GM12878 (cell line): ENCODE measurements at regions not wholly inside any gene's neighbourhood (a gene's known extent, or its start where the extent isn't known, plus 50 kb on each side); places are given as distances from the start of the nearest gene placed in this dataset.

Experiments used
- ATAC-seq: fragments of 200-7000 bp; cut with Tn5 transposase; 3 replicates; pipeline ENCODE4 v1.9.1; 2020; ENCODE audit warnings: mild to moderate bottlenecking, moderate library complexity
- BruUV-seq: library from RNA; stranded (reverse); fragments of 400-500 nt; replicated peaks from 2 replicates; lab custom pipeline; 2021; lab: Mats Ljungman, UMichigan
- CTCF ChIA-PET: fragments of 300-600 bp; sonication (Branson Sonifier 250); formaldehyde crosslinking; extraction: SDS; loops from one replicate; lab custom pipeline; 2021; ENCODE audit warnings: inconsistent platforms; lab: Yijun Ruan, JAX
- POLR2A ChIA-PET: fragments of 350-600 bp; formaldehyde crosslinking; extraction: SDS; loops from one replicate; lab custom pipeline; 2021; ENCODE audit warnings: inconsistent platforms; lab: Charles Lee
- RAD21 ChIA-PET: fragments of 300-600 bp; sonication (Branson Sonifier 250); formaldehyde crosslinking; loops from one replicate; lab custom pipeline; 2023; ENCODE audit warnings: antibody characterized with exemption; ENCODE audit not compliant: unreplicated experiment; lab: Charles Lee
- SMC1A ChIA-PET: fragments of 300-600 bp; sonication (Branson Sonifier 250); formaldehyde crosslinking; loops from one replicate; lab custom pipeline; 2023; ENCODE audit not compliant: unreplicated experiment, uncharacterized antibody; lab: Charles Lee
- DNase-seq: peaks from one replicate; pipeline ENCODE4 v3.0.0-alpha.2; 2011; ENCODE audit warnings: low read depth, low spot score
- FAIRE-seq: peaks from 3 replicates; lab custom pipeline; 2011; peaks lifted over from hg19 to GRCh38; lab: Jason Lieb, UNC
- H2AFZ ChIP-seq: 2 replicates; pipeline ENCODE4 v1.6.0; 2011; ENCODE audit warnings: low read depth, low read length, control low read depth; ENCODE audit not compliant: control insufficient read depth
- H3K27ac ChIP-seq: 2 replicates; pipeline ENCODE4 v1.5.1; 2011; ENCODE audit warnings: control low read depth; ENCODE audit not compliant: control insufficient read depth, insufficient read depth
- H3K27me3 ChIP-seq, 2 experiments: replicated peaks in 1 of 2; 2 replicates each; pipeline versions ENCODE4 v1.6.0 to v1.6.1; 2011; ENCODE audit warnings: low read length in 1 of 2; ENCODE audit not compliant: control insufficient read depth in 2 of 2, insufficient read depth in 2 of 2
- H3K36me3 ChIP-seq, 2 experiments: 2 replicates each; pipeline ENCODE4 v1.5.1; 2011; ENCODE audit warnings: low read length in 1 of 2; ENCODE audit not compliant: control insufficient read depth in 2 of 2, insufficient read depth in 2 of 2
- H3K4me1 ChIP-seq: 2 replicates; pipeline ENCODE4 v1.6.1; 2011; ENCODE audit warnings: mild to moderate bottlenecking, low read length, moderate library complexity, mixed read lengths; ENCODE audit not compliant: control insufficient read depth, insufficient read depth
- H3K4me2 ChIP-seq: 2 replicates; pipeline ENCODE4 v1.6.0; 2011; ENCODE audit warnings: control low read depth; ENCODE audit not compliant: control insufficient read depth, insufficient read depth
- H3K4me3 ChIP-seq: fragments of 200-600 bp; sonication (generic); 2 replicates; pipeline ENCODE4 v1.5.1; 2016
- H3K79me2 ChIP-seq: 2 replicates; pipeline ENCODE4 v1.6.0; 2011; ENCODE audit warnings: low read length; ENCODE audit not compliant: control insufficient read depth, insufficient read depth
- H3K9ac ChIP-seq: 2 replicates; pipeline ENCODE4 v1.8.0; 2011; ENCODE audit warnings: low read length, control low read depth, mixed read lengths; ENCODE audit not compliant: control insufficient read depth, insufficient read depth
- H3K9me3 ChIP-seq: replicated peaks from 3 replicates; pipeline ENCODE4 v1.5.1; 2011; ENCODE audit warnings: mild to moderate bottlenecking, low read length; ENCODE audit not compliant: control insufficient read depth, insufficient read depth
- H4K20me1 ChIP-seq: 2 replicates; pipeline ENCODE4 v1.6.0; 2011; ENCODE audit not compliant: control insufficient read depth, insufficient read depth
- CREB1 ChIP-seq: IDR thresholded peaks from 2 replicates; pipeline ENCODE4 v1.6.1; 2012; ENCODE audit warnings: low read depth, mild to moderate bottlenecking, inconsistent platforms
- DPF2 ChIP-seq: fragments of 450-650 bp; IDR thresholded peaks from 2 replicates; pipeline ENCODE4 v1.6.1; 2017; ENCODE audit warnings: mild to moderate bottlenecking
- HDGF ChIP-seq: fragments of 450-650 bp; IDR thresholded peaks from 2 replicates; pipeline ENCODE4 v1.6.1; 2016; ENCODE audit warnings: antibody characterized with exemption
- IKZF2 ChIP-seq, 2 experiments: fragments of 450-650 bp; IDR thresholded peaks; 2 replicates each; pipeline ENCODE4 v1.6.1; 2017; ENCODE audit warnings: mild to moderate bottlenecking in 2 of 2, moderate library complexity in 2 of 2
- KAT2A ChIP-seq: conservative IDR thresholded peaks from 2 replicates; pipeline ENCODE4 v1.6.1; 2011; ENCODE audit warnings: low read depth, low read length; ENCODE audit not compliant: control insufficient read depth
- POLR2A ChIP-seq: IDR thresholded peaks from 2 replicates; pipeline ENCODE4 v1.6.1; 2011; ENCODE audit warnings: low read depth, mild to moderate bottlenecking, low read length
- RB1 ChIP-seq: fragments of 450-650 bp; formaldehyde crosslinking; IDR thresholded peaks from 2 replicates; pipeline ENCODE4 v1.6.1; 2017; ENCODE audit warnings: mild to moderate bottlenecking, borderline replicate concordance
- SUPT20H ChIP-seq: IDR thresholded peaks from 2 replicates; pipeline ENCODE4 v1.6.1; 2011; ENCODE audit warnings: low read depth, mild to moderate bottlenecking, low read length, moderate library complexity, borderline replicate concordance; ENCODE audit not compliant: control insufficient read depth
- WGBS: methylation state at CpG from one replicate; pipeline ENCODE4 v1.1.6; 2016; ENCODE audit warnings: low lambda C conversion rate; ENCODE audit not compliant: insufficient replicate concordance, insufficient coverage; ENCODE audit errors: missing lambda C conversion rate; 5-methylcytosine and 5-hydroxymethylcytosine counted together
- in situ Hi-C: fragments of 300-500 bp; cut with MboI; formaldehyde crosslinking; loops from 9 replicates; pipeline ENCODE4 v1.14.3; 2018; ENCODE audit warnings: mixed read lengths
- intact Hi-C: fragments of 100-400 bp; cut with micrococcal nuclease; formaldehyde crosslinking; loops from one replicate; pipeline ENCODE4 v1.14.2; 2022; ENCODE audit not compliant: unreplicated experiment
- TF ChIP-seq, protein P1 (sequence below): fragments of 450-650 bp; IDR thresholded peaks from 2 replicates; pipeline ENCODE4 v1.6.1; 2017; ENCODE audit warnings: mild to moderate bottlenecking, moderate library complexity
- TF ChIP-seq, protein P2 (sequence below): fragments of 150-350 bp; IDR thresholded peaks from 2 replicates; pipeline ENCODE4 v1.6.1; 2016; ENCODE audit warnings: low read depth, low read length

DNA sequence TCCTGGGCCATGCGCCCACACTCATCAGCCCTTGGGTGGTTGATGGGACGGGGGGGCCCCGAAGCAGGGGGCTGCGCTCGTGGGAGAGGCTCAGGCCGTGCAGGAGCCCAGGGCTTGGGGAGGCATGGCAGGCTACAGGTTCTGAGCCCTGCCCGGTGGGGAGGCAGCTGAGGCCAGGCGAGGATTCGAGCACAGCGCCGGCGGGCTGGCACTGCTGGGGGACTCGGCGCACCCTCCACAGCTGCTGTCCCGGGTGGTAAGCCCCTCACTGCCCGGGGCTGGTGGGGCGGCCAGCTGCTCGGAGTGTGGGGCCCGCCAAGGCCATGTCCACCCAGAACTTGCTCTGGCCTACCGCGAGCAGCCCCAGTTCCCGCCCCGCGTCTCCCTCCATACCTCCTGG, 295.8 kb upstream of the SEL1L start (continued):
- TF ChIP-seq, protein P1, sequence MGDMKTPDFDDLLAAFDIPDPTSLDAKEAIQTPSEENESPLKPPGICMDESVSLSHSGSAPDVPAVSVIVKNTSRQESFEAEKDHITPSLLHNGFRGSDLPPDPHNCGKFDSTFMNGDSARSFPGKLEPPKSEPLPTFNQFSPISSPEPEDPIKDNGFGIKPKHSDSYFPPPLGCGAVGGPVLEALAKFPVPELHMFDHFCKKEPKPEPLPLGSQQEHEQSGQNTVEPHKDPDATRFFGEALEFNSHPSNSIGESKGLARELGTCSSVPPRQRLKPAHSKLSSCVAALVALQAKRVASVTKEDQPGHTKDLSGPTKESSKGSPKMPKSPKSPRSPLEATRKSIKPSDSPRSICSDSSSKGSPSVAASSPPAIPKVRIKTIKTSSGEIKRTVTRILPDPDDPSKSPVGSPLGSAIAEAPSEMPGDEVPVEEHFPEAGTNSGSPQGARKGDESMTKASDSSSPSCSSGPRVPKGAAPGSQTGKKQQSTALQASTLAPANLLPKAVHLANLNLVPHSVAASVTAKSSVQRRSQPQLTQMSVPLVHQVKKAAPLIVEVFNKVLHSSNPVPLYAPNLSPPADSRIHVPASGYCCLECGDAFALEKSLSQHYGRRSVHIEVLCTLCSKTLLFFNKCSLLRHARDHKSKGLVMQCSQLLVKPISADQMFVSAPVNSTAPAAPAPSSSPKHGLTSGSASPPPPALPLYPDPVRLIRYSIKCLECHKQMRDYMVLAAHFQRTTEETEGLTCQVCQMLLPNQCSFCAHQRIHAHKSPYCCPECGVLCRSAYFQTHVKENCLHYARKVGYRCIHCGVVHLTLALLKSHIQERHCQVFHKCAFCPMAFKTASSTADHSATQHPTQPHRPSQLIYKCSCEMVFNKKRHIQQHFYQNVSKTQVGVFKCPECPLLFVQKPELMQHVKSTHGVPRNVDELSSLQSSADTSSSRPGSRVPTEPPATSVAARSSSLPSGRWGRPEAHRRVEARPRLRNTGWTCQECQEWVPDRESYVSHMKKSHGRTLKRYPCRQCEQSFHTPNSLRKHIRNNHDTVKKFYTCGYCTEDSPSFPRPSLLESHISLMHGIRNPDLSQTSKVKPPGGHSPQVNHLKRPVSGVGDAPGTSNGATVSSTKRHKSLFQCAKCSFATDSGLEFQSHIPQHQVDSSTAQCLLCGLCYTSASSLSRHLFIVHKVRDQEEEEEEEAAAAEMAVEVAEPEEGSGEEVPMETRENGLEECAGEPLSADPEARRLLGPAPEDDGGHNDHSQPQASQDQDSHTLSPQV = no peak
- no peak for TF ChIP-seq HDGF
- no peak for TF ChIP-seq IKZF2 (IDR thresholded peaks at IDR 0.05)
- TF ChIP-seq, all 136 proteins: peak for 0

DNA sequence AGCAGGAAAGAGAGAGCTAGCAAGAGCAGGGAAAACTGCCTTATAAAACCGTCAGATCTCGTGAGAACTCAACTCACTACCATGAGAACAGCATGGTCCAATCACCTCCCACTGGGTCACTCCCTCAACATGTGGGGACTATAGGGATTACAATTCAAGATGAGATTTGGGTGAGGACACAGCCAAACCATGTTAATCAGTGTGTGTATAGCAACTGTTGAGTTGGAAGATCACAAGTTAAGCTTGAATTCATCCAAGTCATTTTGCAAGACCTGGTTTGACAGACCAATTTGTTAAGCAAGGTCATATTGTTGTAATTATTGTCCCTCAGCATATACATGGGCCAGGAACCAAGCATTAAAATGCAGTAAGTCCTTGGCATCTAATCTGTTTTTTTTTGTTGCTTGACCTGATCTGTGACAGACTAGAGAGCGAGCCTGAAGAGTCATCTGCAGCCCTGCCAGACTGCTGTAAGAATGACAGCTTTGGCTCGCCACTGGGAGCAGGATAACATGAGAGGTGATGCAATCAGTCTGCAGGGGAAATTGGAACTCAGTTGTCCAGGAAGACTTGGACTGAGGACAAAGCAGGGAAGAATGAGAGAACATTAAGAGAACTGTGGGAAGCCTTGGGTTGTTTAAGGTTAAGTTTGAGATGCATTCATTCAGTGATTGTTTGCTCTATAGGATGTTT, 297.6 kb upstream of the SEL1L start:
- Histone ChIP-seq H3K4me1 (no peaks in the 10 kb centered on the region), H3K27me3 (no peaks in the 10 kb centered on the region), H4K20me1 (no peaks in the 10 kb centered on the region), H3K9me3 (no peaks in the 10 kb centered on the region; the same call in 2 of the 3 replicates), H3K36me3 (no peaks in the 10 kb centered on the region), H3K27ac (no peak overlapping the region), H3K4me2 (no peak overlapping the region), H3K79me2 (no peaks in the 10 kb centered on the region), H3K4me3 (no peak overlapping the region), H3K9ac (no peak overlapping the region), H2AFZ (no peak overlapping the region)
- SMC1A ChIA-PET = no interaction called here
- intact Hi-C loops = no loop called here
- POLR2A ChIA-PET = no interaction called here
- no TSS peak for BruUV-seq
- TF ChIP-seq, protein P2, sequence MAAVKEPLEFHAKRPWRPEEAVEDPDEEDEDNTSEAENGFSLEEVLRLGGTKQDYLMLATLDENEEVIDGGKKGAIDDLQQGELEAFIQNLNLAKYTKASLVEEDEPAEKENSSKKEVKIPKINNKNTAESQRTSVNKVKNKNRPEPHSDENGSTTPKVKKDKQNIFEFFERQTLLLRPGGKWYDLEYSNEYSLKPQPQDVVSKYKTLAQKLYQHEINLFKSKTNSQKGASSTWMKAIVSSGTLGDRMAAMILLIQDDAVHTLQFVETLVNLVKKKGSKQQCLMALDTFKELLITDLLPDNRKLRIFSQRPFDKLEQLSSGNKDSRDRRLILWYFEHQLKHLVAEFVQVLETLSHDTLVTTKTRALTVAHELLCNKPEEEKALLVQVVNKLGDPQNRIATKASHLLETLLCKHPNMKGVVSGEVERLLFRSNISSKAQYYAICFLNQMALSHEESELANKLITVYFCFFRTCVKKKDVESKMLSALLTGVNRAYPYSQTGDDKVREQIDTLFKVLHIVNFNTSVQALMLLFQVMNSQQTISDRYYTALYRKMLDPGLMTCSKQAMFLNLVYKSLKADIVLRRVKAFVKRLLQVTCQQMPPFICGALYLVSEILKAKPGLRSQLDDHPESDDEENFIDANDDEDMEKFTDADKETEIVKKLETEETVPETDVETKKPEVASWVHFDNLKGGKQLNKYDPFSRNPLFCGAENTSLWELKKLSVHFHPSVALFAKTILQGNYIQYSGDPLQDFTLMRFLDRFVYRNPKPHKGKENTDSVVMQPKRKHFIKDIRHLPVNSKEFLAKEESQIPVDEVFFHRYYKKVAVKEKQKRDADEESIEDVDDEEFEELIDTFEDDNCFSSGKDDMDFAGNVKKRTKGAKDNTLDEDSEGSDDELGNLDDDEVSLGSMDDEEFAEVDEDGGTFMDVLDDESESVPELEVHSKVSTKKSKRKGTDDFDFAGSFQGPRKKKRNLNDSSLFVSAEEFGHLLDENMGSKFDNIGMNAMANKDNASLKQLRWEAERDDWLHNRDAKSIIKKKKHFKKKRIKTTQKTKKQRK = no peak
- TF ChIP-seq CREB1 = no peak
- TF ChIP-seq POLR2A = no peak
- no peak for TF ChIP-seq DPF2
- TF ChIP-seq SUPT20H = no peak
- no peak for TF ChIP-seq RB1
- TF ChIP-seq KAT2A = no peak
- CTCF ChIA-PET = no interaction called here
- RAD21 ChIA-PET = no interaction called here
- in situ Hi-C loops = no loop called here
- DNase-seq (no peak), FAIRE-seq (no peak), ATAC-seq (no peak)
- 7% methylated on average over 4 of the region's 4 CpGs for WGBS
